ENCODE measurements at regions not wholly inside any gene's neighbourhood (a gene's known extent, or its start where the extent isn't known, plus 50 kb on each side); places are given as distances from the start of the nearest gene placed in this dataset.

DNA sequence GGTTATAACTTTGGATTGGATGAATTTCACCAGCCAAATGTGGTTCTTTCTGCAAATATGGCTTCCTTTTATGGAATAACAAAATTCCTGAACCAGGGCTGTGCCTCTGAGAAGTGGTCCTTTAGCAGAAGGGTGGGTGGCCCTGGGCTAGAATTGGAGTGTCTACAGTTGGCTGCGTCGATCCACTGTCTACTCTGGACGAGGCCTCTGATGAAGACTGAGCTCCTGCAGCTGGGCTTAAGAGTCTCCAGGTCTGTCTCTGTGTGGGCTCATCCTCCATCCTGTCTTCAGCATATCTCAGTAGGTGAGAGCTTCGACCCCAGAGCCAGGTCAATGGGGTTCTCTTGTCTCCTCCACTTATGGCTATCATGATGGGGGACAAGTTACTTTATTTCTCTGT lies 166.3 kb upstream of the PMEPA1 start:
- no peak for DNase-seq (ENCODE audit: low read depth)

DNA sequence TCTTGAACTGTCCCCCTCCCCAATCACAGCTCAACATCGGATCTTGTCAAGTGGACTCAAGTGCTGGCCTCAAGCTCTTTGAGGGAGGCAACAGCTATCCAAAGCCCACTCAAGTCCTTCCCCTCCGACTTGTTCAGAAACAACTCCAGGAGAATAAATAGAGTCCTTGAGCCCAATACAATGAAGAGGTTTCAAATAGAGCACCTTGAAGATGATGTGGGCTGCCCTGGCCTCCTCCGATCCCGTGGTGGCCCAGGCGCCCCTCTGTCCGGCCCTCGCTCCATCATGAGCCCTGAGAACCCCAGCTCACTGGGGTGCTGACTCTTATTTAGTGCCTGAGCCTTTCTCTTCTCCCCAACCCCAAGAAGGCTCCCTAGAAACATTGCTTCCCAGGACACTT lies 164.3 kb upstream of the PMEPA1 start:
- DNase-seq (ENCODE audit: low read depth), result no peak

DNA sequence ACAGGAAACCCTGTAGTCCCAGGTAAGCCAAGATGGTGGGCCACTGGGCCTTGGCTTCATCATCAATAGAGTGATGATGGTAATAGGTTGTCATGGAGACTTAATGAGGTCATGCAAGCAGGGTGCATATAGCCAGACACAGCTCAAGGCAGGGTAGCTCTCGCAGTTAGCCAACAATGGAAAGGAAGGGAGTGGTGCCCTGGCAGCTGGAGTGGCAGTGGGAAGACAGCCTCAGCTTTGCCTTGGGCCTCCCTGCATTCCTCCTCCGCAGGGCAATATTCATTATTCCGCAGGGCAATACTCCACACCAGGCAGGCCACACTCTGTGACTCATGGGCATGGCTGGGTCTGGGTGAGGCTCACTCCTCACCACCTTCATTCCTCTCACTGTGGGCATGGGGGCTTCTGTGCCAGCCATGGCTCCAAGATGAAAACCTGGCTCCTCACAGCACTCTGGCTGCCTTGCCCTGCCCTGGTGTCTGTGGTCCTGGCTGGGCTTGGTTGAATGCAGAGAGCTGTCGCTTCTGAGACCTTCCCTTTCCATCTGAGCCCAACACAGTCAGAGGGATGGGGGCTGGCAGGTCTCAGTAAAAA lies 163.1 kb upstream of the PMEPA1 start:
- DNase-seq (ENCODE audit: low read depth), result no peak

DNA sequence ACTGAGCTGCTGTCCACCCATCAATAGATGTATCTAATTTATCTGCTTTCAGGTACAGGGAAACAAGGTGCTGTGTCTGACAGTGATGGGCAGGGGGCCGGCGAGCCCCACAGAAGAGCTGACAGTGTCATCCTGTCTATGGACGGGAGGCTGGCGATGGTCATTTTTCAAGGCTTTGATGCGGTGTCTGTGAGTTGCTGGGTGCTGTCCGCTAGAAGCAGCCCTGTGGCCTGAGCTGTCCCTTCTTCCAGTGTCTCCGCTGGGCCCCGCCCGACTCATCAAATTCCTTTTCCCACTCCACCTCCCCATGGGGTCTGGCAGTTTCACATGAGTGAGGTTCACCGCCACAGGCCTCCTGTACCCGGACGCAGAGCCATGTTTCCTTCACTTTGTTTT lies 161.4 kb upstream of the PMEPA1 start:
- DNase-seq (ENCODE audit: low read depth), result no peak

DNA sequence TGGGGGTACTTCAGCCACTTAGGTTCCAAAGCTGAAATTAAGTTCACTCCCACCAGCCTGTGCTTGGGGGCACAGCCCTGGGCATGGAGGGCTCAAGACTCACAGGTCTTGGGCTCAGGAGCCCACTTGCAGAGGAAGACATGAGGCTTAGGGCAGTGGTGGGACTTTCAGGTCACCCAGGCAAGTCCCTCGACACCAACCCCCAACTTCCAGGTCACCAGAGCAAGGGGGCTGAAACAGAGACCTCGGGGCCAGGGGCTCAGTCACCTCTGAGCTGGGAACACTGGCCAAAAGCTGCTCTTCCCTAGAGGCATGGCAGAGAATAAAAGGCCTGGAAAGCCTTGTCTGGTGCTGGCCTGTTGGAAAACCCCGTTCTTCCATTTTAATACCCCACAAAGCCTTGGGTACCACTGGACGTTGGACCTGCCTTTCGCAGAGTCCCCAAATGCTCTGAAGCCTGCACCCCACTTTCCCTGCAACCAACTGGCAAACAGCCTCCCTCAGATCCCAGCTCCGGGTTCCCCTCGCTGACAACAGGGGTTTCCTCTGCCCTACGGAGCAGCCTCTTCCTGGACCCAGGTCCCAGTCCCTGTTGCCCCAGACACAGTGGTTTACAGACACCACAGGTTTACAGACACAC lies 160.9 kb upstream of the PMEPA1 start:
- DNase-seq (ENCODE audit: low read depth), result no peak

DNA sequence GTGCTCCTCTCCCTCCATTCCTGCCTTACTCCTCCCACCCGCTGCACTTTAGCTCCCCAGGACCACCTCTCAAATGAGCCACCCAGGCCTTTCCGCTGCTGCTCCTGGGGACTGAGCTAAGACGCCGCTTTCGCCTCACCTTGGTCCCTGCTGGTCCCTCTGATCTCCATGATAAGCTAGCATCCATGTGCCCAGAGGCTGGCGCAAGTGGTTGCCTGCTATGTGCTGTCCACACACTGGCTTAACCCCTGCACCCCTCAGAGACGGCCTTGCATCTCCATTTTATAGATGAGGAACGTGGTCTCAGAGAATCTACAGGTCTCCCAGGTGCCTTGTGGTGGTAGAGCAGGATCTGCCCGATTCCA lies 160.1 kb upstream of the PMEPA1 start:
- DNase-seq (ENCODE audit: low read depth), result no peak

DNA sequence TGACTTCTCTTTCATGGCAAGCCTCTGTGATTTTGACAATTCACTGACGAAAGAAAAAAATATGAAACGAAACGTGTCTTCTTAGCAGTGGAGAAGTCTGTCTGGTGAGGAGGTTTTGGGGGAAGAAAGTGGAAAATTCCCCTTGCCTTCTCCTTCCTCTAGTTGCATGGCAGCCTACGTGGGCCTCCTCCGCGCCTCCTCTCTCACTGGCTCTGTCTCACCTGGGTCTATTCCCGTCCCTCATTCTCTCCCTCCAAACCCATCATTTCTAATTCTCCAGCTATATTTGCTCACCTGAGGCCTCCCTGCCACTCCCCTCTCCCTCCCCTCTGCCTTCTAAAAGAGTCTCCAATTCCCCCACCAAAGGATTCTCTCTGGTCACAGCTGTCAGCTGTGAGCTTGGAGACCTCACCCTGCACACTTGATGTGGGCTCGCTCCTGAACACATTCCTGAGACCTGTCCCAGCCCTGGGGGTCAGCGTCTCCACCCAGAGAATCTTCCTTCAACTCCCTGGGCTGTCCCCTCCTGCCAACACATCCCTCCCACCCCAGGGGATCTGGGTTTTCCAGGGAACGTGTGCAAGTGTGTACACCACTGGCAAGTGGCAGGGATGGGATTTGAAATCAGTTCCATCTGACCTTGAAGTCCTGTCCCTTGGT lies 159.6 kb upstream of the PMEPA1 start:
- DNase-seq (ENCODE audit: low read depth), result no peak

DNA sequence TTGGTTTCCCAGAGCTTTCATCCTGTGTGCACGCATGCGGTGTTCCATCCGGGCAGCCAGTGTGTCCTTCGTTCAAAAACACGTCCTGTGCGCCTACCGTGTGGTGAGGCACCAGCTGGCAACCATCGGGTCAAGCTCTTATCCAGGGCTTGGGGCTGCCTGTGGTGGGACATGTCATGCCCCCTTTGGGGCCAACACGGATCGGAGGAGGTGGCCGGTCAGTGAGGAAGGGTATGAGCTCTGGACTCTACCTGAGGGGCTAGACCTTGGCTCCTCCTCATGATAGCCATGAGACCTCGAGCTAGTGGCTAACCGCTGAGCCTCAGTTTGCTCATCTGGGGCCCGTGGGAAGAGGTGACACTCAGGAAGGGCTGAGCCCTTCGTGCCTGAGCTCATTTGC lies 158.5 kb upstream of the PMEPA1 start:
- no peak for DNase-seq (ENCODE audit: low read depth)

DNA sequence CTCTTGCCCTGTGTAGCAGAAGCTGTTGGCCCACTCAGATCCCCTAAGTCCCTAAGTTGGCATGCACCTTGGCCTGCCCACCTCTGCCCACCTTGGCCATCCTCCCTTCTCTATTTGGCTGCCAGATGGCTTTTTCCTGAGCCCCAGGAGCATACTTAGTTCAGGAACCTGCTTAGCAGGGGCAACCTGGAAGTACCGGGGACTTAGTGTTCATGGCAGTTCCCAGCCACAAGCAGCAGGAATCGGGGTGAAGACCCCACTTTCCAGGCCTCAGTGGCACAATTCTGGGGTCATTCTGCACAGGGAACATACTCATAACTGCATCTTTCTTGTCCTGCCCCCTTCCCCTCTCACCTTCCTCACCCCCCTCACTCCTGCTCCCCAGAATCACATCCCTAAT lies 158.0 kb upstream of the PMEPA1 start:
- DNase-seq (ENCODE audit: low read depth), result no peak

DNA sequence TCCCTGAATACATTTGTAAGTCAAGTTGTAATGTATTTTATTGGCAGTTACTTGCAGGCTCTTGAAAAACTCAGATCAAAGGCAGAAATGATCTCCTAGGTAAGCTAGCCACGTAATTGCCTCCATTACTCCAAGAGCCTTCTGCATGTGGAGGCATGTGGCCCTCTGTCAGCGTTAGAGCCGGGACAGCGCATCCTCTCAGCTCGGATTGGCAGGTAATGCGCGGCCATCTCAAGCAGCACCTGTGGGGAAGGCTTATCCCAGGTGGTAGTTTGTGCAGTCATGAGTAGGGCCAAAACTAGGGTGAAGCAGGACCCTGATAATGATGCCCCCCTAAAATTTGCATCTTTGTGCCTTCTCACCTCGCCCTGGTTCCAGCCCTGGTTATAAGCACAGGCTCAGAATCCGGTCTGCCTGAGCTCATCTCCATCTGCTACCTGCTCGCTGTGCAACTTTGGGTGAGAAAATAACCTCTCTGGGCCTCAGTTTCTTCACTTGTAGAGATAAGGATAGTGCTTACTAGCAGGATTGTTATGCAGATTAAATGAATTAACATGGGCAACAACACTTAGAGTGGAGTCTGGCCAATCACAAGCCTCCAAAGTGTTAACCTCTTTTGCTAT lies 157.5 kb upstream of the PMEPA1 start:
- DNase-seq (ENCODE audit: low read depth), result no peak

DNA sequence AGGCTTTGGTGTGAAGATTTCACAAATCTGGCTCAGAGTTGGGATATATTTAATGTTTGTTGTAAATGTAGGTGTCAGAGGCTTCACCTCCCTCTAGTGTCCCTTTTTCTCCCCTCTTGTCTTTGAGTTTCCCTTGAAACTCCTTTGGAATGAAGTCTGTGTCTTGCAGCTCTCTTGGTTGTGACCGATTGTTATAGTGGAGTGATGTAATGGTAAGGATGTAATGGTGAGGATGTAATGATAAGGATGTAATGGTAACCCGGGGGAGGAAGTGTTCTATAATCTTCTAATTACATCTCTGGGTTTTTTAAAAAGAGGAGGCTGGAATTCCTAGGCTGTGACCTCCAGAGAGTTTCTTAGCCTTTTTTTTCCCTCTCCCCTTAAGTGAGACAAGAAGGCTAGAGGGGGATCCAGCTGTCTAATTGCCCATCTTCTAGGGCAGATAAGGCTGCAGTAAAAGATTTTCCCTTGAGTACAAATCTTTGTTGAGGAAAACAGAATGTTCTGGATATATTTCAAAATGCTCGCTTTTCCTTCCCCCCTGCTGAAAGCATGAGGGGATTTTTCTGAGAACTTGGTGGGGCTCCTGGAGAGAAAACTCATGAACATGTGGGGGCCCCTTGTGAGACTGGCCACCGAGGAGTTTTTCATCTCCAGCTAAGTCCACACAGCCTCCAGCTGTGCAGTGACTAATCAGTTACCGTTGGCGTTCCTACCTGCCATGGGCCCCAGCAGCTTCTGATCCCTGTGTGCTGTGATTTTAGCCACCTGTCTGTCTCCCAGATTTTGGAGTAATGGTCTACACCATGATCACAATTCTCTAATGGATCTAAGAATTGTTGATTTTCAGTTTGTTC lies 156.7 kb upstream of the PMEPA1 start:
- no peak for DNase-seq (ENCODE audit: low read depth)

DNA sequence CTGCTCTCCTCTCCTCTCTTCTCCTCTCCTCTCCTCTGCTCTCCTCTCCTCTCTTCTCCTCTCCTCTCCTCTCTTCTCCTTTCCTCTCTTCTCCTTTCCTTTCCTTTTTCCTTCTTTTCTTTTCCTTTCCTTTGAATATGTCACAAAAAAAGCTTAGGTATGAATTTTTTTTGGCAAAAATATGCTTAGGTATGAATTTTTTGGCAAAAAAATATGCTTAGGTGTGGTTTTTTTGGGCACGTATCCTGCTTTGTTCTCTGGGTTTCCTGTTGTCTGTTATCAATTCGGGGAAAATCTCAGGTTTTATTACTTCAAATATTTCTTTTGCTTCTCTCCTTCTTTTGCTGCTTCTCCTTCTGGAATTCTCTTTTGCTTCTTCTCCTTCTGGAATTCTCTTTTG lies 155.5 kb upstream of the PMEPA1 start:
- DNase-seq (ENCODE audit: low read depth), result no peak

DNA sequence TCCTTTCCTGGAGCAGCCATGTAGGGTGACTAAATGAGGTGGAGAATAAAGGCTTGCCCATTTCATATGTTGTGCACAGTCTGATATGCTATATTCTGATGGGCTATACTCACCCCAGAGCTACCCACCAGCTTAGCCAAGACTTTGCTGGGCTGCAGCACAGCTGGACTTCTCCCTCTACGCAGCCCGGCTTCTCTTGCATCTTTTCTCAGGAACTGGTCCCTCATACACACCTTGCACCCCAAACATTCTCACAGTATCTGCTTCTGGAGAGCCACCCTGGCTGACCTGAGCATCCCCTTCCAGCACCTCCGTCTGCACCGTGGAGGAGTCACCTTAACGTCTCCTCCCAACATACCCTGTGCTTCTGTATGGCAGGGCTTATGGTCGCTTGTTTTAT lies 150.8 kb upstream of the PMEPA1 start:
- DNase-seq (ENCODE audit: low read depth), result no peak

DNA sequence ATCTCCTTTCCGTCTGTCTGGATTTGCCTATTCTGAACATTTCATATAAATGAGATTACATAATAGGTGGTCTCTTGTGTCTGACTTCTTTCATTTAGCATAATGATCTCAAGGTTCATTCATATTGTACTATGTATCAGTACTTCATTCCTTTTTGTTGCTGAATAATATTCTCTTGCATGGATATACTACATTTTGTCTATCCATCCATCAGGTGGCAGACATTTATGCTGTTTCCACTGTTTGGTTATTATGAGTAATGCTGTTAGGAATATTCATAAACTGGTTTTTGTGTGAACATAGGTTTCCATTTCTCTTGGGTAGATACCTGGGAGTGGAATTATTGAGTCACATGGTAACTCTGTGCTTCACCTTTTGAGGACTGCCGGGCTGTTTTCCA lies 148.2 kb upstream of the PMEPA1 start:
- DNase-seq (ENCODE audit: low read depth), result no peak

DNA sequence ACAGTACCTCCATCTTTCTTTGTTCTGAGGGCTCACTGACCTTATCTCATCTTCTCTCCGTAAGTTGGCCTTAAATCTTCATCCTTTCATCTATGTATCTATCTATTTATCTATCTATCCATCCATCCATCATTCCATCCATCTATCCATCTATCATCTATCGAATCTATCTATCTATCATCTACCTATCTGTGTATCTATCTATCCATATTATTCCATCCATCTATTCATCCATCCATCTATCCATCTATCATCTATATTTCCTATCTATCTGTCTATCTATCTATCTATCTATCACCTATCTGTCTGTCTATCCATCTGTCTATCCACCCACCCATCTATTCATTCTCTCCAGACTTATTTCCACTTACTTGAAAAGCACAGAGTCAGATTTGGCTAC lies 147.3 kb upstream of the PMEPA1 start:
- DNase-seq (ENCODE audit: low read depth), result no peak

DNA sequence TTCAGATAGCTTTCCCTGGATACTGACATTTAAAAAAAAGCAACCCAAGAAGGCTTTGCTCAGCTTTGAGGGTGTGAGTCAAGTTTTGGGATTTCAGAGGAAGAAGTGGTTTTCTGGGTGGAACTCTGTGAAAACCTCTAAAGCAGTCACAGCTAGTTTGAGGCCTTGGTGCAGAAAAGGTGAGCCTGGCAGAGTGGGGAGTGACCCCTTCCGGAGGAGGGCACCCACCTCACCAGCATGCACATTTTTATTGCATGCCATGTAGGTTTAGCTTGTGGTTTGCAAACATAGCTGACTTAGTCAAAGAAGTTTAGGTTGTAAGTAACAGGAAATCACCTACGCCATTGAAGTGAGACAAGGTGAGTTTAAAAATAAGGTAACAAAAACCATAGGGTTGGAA lies 146.8 kb upstream of the PMEPA1 start:
- DNase-seq (ENCODE audit: low read depth), result no peak

DNA sequence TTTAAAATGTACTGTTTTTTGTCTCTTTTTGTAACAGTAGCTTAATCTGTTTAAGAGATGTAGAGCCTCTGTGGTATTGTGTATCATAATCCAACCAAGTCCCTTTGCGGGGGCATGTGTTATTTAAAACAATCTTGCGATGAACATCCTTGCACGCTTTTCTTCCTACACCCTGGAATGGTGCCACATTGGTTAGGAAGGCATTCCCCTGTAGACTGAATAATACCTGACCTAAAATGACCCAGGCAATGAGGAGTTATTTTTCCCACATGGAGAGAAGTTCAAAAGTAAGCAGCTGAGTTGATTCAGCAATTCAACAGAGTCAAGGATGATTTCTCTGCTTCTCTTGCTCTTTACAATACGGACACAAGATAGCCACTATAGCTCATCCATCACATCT lies 142.0 kb upstream of the PMEPA1 start:
- DNase-seq (ENCODE audit: low read depth), result peak; percentile 21

DNA sequence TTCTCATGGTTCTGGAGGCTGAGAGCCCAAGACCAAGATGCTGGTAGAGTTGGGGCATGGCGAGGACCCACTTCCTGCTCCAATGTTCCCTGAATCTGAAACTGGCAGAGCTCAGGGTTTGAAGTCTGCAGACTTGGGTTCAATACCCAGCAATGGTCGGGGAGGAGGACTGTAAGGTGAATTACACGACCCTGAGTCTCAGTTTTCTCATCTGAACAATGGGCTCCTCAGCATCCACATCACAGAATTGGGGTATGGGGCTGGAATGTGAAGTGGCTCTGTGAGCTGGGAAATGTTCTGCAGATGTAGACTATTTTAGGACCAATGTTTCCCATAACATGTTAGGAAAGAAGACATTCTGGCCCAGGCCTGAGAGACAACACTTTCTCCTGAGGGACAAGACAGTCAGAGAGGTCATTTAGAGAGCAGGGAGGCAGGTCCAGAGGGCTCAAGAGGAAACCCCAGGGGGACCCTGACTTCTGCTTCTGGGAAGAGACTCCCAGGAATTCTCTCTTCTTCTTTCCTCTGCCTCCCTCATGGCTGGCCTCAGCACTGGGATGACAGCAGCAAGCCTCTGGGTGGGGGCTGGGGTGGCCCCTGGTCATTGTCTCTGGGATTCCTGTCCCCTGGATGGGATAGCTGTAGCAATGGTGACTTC lies 141.3 kb upstream of the PMEPA1 start:
- no peak for DNase-seq (ENCODE audit: low read depth)

DNA sequence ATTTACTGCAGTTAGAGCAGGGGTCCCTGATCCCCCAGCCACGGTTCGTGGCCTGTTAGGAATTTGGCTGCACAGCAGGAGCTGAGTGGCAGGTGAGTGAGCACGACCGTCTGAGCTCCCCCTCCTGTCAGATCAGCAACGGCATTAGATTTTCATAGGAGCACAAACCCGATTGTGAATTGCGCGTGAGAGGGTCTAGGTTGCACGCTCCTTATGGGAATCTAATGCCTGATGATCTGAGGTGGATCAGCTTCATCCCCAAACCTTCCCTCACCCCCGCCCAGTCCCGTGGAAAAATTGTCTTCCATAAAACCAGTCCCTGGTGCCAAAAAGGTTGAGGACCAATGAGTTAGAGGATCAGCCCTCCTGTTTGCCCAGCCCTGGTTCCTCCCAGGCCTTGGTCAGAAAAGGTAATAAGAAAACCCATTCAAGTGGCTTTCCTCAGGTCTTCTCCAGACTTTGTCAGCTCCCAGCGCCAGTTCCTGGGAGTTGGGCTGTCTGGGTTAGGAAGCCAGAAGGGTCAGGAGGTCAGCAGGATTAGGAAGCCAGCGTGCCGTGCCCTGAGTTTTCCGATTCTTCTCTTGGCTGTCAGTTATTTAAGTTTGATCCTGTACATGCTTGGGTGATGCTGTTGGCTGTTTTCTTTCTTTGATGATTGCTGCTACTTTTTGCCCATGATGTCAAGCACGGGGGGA lies 139.9 kb upstream of the PMEPA1 start:
- no peak for DNase-seq (ENCODE audit: low read depth)

DNA sequence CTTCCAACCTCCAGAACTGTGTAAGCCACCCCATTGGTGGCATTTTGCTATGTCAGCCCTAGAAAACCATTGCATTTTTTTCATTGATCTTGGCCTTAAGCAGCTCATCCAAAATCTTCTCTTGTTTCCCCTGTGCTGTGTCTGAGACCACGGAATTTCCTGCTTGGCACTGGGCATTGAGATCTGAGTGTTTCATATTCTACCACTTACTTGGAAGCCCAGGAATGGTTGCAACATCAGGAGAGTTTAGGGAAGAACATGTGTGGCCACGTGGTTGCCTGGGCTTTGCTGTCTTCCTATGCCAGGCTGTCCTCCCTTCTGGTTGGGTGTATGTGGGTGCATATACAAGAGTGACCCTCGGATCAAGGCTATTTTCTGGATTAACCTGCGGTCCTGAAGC lies 139.3 kb upstream of the PMEPA1 start:
- DNase-seq (ENCODE audit: low read depth), result peak; percentile 22

DNA sequence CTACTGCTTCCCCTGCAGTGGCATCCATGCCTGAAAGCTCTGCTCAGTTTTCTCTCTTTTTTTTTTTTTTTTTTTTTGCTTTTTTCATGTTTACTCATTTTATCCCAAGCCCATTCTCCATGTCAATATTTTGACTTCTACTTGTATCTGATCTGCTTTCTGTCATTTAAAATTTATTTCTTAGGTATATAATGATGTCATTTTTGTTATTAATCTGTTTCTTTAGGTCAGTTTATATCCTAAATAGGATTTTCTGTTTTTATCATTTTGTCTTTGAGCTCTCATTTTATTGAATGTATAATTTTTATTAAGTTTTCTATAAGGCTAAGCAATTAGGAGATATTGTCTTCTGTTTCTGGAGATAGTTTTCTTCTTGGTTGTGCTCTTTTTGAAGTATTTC lies 138.5 kb upstream of the PMEPA1 start:
- no peak for DNase-seq (ENCODE audit: low read depth)
